ENCODE measurements at regions not wholly inside any gene's neighbourhood (a gene's known extent, or its start where the extent isn't known, plus 50 kb on each side); places are given as distances from the start of the nearest gene placed in this dataset.

GRCh38 chr13:50550151-50550550 lies 293.3 kb downstream of the DLEU7 start:
- Histone ChIP-seq H3K9ac (ENCODE audit: low read depth, low read length) (no peak overlapping the region), H3K27me3 (ENCODE audit: control insufficient read depth, insufficient read depth, low read length) (no peaks in the 10 kb centered on the region), H3K9me3 (ENCODE audit: control insufficient read depth, insufficient read depth, low read length) (no peaks in the 10 kb centered on the region), H3K27ac (ENCODE audit: low read depth, low read length) (no peak overlapping the region), H3K4me1 (ENCODE audit: control insufficient read depth, insufficient read depth, low read length) (no peaks in the 10 kb centered on the region), H3K36me3 (ENCODE audit: control insufficient read depth, insufficient read depth, low read length) (no peaks in the 10 kb centered on the region), H3K4me3 (ENCODE audit: low read depth, low read length) (no peak overlapping the region)

- Histone ChIP-seq H3K27me3 (ENCODE audit: control insufficient read depth, insufficient read depth, low read length) (no peaks in the 10 kb centered on the region), H3K9me3 (ENCODE audit: control insufficient read depth, insufficient read depth, low read length) (no peaks in the 10 kb centered on the region), H3K4me1 (ENCODE audit: control insufficient read depth, insufficient read depth, low read length) (no peaks in the 10 kb centered on the region), H3K36me3 (ENCODE audit: control insufficient read depth, insufficient read depth, low read length) (no peaks in the 10 kb centered on the region), H3K4me3 (ENCODE audit: low read depth, low read length) (no peak overlapping the region), H3K27ac (ENCODE audit: low read depth, low read length) (no peak overlapping the region), H3K9ac (ENCODE audit: low read depth, low read length) (no peak overlapping the region)
Measured at GRCh38 chr13:50552424-50552966, 291.0 kb downstream of the DLEU7 start.

GRCh38 chr13:50561739-50562138 lies 281.8 kb downstream of the DLEU7 start:
- Histone ChIP-seq H3K27ac (ENCODE audit: low read depth, low read length) (no peak overlapping the region), H3K4me3 (ENCODE audit: low read depth, low read length) (no peak overlapping the region), H3K4me1 (ENCODE audit: control insufficient read depth, insufficient read depth, low read length) (no peaks in the 10 kb centered on the region), H3K36me3 (ENCODE audit: control insufficient read depth, insufficient read depth, low read length) (no peaks in the 10 kb centered on the region), H3K9me3 (ENCODE audit: control insufficient read depth, insufficient read depth, low read length) (no peaks in the 10 kb centered on the region), H3K9ac (ENCODE audit: low read depth, low read length) (no peak overlapping the region), H3K27me3 (ENCODE audit: control insufficient read depth, insufficient read depth, low read length) (no peaks in the 10 kb centered on the region)

GRCh38 chr13:50566646-50567045 lies 276.8 kb downstream of the DLEU7 start:
- H3K27me3 ChIP-seq (ENCODE audit: control insufficient read depth, insufficient read depth, low read length), result no peaks in the 10 kb centered on the region
- H3K4me3 ChIP-seq (ENCODE audit: low read depth, low read length), result no peak overlapping the region
- H3K36me3 ChIP-seq (ENCODE audit: control insufficient read depth, insufficient read depth, low read length), result no peaks in the 10 kb centered on the region
- H3K4me1 ChIP-seq (ENCODE audit: control insufficient read depth, insufficient read depth, low read length), result no peaks in the 10 kb centered on the region
- H3K9me3 ChIP-seq (ENCODE audit: control insufficient read depth, insufficient read depth, low read length), result no peaks in the 10 kb centered on the region
- H3K27ac ChIP-seq (ENCODE audit: low read depth, low read length), result no peak overlapping the region
- no peak overlapping the region for H3K9ac ChIP-seq (ENCODE audit: low read depth, low read length)

- H3K27me3 ChIP-seq (ENCODE audit: control insufficient read depth, insufficient read depth, low read length), result no peaks in the 10 kb centered on the region
- H3K4me3 ChIP-seq (ENCODE audit: low read depth, low read length), result no peak overlapping the region
- H3K27ac ChIP-seq (ENCODE audit: low read depth, low read length), result no peak overlapping the region
- H3K9ac ChIP-seq (ENCODE audit: low read depth, low read length), result no peak overlapping the region
- no peaks in the 10 kb centered on the region for H3K36me3 ChIP-seq (ENCODE audit: control insufficient read depth, insufficient read depth, low read length)
- no peaks in the 10 kb centered on the region for H3K9me3 ChIP-seq (ENCODE audit: control insufficient read depth, insufficient read depth, low read length)
- no peaks in the 10 kb centered on the region for H3K4me1 ChIP-seq (ENCODE audit: control insufficient read depth, insufficient read depth, low read length)
Measured at GRCh38 chr13:50572129-50572528, 271.4 kb downstream of the DLEU7 start.

GRCh38 chr13:50573066-50573465 lies 270.4 kb downstream of the DLEU7 start:
- Histone ChIP-seq H3K9me3 (ENCODE audit: control insufficient read depth, insufficient read depth, low read length) (no peaks in the 10 kb centered on the region), H3K4me3 (ENCODE audit: low read depth, low read length) (no peak overlapping the region), H3K9ac (ENCODE audit: low read depth, low read length) (no peak overlapping the region), H3K27me3 (ENCODE audit: control insufficient read depth, insufficient read depth, low read length) (no peaks in the 10 kb centered on the region), H3K36me3 (ENCODE audit: control insufficient read depth, insufficient read depth, low read length) (no peaks in the 10 kb centered on the region), H3K4me1 (ENCODE audit: control insufficient read depth, insufficient read depth, low read length) (no peaks in the 10 kb centered on the region), H3K27ac (ENCODE audit: low read depth, low read length) (no peak overlapping the region)

- no peak overlapping the region for H3K4me3 ChIP-seq (ENCODE audit: low read depth, low read length)
- no peaks in the 10 kb centered on the region for H3K27me3 ChIP-seq (ENCODE audit: control insufficient read depth, insufficient read depth, low read length)
- no peak overlapping the region for H3K9ac ChIP-seq (ENCODE audit: low read depth, low read length)
- no peaks in the 10 kb centered on the region for H3K4me1 ChIP-seq (ENCODE audit: control insufficient read depth, insufficient read depth, low read length)
- H3K9me3 ChIP-seq (ENCODE audit: control insufficient read depth, insufficient read depth, low read length), result no peaks in the 10 kb centered on the region
- H3K36me3 ChIP-seq (ENCODE audit: control insufficient read depth, insufficient read depth, low read length), result no peaks in the 10 kb centered on the region
- no peak overlapping the region for H3K27ac ChIP-seq (ENCODE audit: low read depth, low read length)
Measured at GRCh38 chr13:50574731-50575130, 268.8 kb downstream of the DLEU7 start.

- no peak overlapping the region for H3K9ac ChIP-seq (ENCODE audit: low read depth, low read length)
- H3K4me1 ChIP-seq (ENCODE audit: control insufficient read depth, insufficient read depth, low read length), result no peaks in the 10 kb centered on the region
- no peaks in the 10 kb centered on the region for H3K27me3 ChIP-seq (ENCODE audit: control insufficient read depth, insufficient read depth, low read length)
- H3K9me3 ChIP-seq (ENCODE audit: control insufficient read depth, insufficient read depth, low read length), result no peaks in the 10 kb centered on the region
- no peak overlapping the region for H3K4me3 ChIP-seq (ENCODE audit: low read depth, low read length)
- no peaks in the 10 kb centered on the region for H3K36me3 ChIP-seq (ENCODE audit: control insufficient read depth, insufficient read depth, low read length)
- H3K27ac ChIP-seq (ENCODE audit: low read depth, low read length), result no peak overlapping the region
Measured at GRCh38 chr13:50575138-50575537, 268.4 kb downstream of the DLEU7 start.

- Histone ChIP-seq H3K9me3 (ENCODE audit: control insufficient read depth, insufficient read depth, low read length) (no peaks in the 10 kb centered on the region), H3K4me3 (ENCODE audit: low read depth, low read length) (no peak overlapping the region), H3K27ac (ENCODE audit: low read depth, low read length) (no peak overlapping the region), H3K36me3 (ENCODE audit: control insufficient read depth, insufficient read depth, low read length) (no peaks in the 10 kb centered on the region), H3K27me3 (ENCODE audit: control insufficient read depth, insufficient read depth, low read length) (no peaks in the 10 kb centered on the region), H3K9ac (ENCODE audit: low read depth, low read length) (no peak overlapping the region), H3K4me1 (ENCODE audit: control insufficient read depth, insufficient read depth, low read length) (no peaks in the 10 kb centered on the region)
Measured at GRCh38 chr13:50576156-50576555, 267.3 kb downstream of the DLEU7 start.

GRCh38 chr13:50577806-50578205 lies 265.7 kb downstream of the DLEU7 start:
- no peak overlapping the region for H3K4me3 ChIP-seq (ENCODE audit: low read depth, low read length)
- no peaks in the 10 kb centered on the region for H3K36me3 ChIP-seq (ENCODE audit: control insufficient read depth, insufficient read depth, low read length)
- H3K4me1 ChIP-seq (ENCODE audit: control insufficient read depth, insufficient read depth, low read length), result no peaks in the 10 kb centered on the region
- no peak overlapping the region for H3K9ac ChIP-seq (ENCODE audit: low read depth, low read length)
- H3K27me3 ChIP-seq (ENCODE audit: control insufficient read depth, insufficient read depth, low read length), result no peaks in the 10 kb centered on the region
- H3K27ac ChIP-seq (ENCODE audit: low read depth, low read length), result no peak overlapping the region
- no peaks in the 10 kb centered on the region for H3K9me3 ChIP-seq (ENCODE audit: control insufficient read depth, insufficient read depth, low read length)

GRCh38 chr13:50580684-50581305 lies 262.7 kb downstream of the DLEU7 start:
- Histone ChIP-seq H3K4me1 (ENCODE audit: control insufficient read depth, insufficient read depth, low read length) (peaks cover 9% of the 10 kb centered on the region; the same call in 1 of the 2 replicates), H3K9ac (ENCODE audit: low read depth, low read length) (no peak overlapping the region), H3K9me3 (ENCODE audit: control insufficient read depth, insufficient read depth, low read length) (no peaks in the 10 kb centered on the region), H3K4me3 (ENCODE audit: low read depth, low read length) (no peak overlapping the region), H3K27me3 (ENCODE audit: control insufficient read depth, insufficient read depth, low read length) (no peaks in the 10 kb centered on the region), H3K36me3 (ENCODE audit: control insufficient read depth, insufficient read depth, low read length) (no peaks in the 10 kb centered on the region), H3K27ac (ENCODE audit: low read depth, low read length) (no peak overlapping the region)

Data from HUES48 (cell line).